ENCODE measurements at regions not wholly inside any gene's neighbourhood (a gene's known extent, or its start where the extent isn't known, plus 50 kb on each side); places are given as distances from the start of the nearest gene placed in this dataset.
"Not testable (repeated sequence)": the region's sequence is repeated elsewhere in the genome, so short reads cannot be mapped to it uniquely, and the experiment has no call there.

DNA sequence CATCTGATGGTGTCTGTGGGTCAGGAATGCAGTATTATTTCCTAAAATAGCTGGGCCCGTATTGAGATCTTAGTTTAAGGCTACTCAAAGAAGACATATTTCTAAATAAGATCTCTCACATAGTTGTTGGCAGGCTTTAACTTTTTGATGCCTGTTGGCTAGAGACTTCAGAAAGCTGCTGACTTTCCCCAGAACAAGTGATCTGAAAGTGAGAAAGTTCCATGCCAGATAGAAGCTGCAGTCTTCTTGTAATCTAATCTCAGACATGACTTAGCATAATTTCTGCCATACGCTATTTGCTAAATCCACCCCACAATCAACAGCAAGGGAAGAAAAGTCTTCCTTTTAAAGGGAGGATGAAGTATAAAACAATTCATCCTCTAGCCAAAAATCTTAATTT lies 867.1 kb downstream of the IGSF11 start:
- DNase-seq (ENCODE audit: low spot score), result no peak

DNA sequence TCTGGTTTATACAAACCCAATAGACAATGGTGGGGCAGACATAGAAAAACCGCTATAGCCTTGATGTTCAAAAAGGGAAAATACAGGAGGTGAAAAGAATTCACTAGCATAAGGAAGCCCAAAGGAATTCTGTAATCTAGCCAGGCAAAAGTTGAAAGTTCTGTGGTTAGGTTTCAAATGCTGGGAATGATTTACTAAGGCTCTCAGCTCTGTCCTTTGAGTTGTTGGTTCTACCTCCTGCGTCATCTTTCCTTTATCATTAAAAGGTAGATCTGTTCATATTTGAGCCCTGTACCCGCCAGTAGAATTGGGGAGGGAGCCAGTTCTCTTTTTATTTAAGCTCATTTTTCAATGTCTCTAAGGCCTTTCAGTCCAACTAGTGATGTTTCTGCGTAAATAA lies 866.5 kb downstream of the IGSF11 start:
- no peak for DNase-seq (ENCODE audit: low spot score)

DNA sequence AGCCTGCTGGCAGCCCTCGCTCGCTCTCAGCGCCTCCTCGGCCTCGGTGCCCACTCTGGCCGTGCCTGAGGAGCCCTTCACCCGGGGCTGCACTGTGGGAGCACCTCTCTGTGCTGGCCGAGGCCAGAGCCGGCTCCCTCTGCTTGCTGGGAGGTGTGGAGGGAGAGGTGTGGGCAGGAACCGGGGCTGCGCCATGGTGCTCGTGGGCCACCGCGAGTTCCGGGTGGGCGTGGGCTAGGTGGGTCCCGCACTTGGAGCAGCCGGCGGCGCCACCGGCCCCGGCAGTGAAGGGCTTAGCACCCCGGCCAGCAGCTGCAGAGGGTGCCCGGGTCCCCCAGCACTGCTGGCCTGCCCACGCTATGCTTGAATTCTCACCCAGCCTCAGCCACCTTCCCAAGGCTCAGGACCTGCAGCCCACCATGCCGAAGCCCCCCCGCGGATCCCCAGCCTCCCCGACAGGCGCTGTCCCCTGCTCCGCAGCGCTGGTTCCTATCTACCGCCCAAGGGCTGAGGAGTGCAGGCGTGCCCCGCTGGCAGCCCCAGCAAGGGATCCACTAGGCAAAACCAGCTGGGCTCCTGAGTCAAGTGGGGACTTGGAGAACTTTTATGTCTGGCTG lies 863.3 kb downstream of the IGSF11 start:
- no peak for DNase-seq (ENCODE audit: low spot score)

DNA sequence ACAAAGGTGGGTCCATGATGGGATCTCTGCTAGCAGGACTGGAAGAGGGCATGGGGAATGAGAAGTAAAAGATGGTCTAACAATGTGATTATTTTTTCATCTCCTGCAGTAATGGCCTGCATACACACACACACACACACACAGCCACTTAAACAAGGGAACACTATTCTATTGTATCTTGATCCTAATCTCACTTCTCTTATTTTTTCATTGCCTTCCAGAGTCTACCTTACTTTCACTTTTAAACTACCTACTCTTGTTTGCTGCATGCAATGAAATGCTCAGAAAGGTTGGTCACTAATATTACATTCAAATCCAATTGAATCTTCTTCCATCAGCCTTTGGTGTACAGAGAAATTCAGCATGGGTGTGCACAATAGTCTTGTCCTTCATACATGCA lies 853.8 kb downstream of the IGSF11 start:
- DNase-seq (ENCODE audit: low spot score), result no peak

DNA sequence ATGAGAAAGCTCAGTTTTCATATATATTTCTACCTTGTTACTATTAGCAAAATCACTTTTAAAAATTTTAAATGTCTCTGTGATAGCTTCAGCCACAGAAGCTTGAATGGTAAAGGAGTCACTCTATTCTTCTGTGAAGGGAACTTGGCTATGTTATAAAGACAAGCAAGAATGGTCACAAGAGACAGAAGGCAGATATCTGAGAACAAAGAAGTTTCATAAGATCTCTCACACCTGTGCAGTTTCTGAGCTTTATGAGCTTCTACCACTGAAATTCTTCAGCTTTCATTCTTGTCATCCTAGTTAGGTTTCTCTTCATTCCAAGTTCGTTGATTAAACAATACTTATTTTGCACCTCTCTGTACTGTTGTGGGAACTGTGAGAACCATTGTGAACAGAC lies 853.4 kb downstream of the IGSF11 start:
- DNase-seq (ENCODE audit: low spot score), result no peak

DNA sequence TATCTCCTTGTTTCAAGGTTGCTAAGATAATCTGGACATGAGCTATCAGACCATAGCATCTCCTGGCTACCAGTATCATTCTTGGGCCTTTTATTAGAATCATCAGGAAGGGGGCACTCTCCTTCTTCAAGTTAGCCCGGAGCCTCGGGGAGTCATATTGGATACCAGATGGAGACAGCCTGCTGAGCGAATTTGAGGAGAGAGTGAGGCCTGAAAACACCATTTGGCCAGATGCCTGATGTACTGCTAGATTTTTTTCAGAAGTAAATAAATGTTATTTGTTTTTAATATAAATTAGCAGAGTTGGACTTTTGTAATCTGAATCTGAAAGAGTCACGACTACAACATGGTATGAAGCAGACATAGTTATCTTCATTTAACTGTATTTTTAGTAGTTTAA lies 848.6 kb downstream of the IGSF11 start:
- no peak for DNase-seq (ENCODE audit: low spot score)

DNA sequence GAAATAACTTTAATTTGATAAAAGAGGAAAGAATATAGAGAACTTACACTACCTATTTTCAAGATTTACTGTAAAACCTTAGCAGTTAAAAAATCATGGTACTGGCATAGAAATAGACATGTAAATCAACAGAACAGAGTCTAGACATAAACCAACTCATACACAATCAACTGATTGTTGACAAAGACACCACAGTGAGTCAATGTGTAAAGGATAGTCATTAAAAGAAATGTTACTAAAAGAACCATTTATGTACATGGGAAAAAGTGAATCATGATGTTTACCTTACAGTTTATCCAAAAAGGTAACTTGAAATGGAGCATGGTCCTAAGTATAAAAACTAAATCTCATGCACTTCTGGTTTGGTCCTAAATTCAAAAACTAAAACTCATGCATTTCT lies 847.4 kb downstream of the IGSF11 start:
- DNase-seq (ENCODE audit: low spot score), result no peak

DNA sequence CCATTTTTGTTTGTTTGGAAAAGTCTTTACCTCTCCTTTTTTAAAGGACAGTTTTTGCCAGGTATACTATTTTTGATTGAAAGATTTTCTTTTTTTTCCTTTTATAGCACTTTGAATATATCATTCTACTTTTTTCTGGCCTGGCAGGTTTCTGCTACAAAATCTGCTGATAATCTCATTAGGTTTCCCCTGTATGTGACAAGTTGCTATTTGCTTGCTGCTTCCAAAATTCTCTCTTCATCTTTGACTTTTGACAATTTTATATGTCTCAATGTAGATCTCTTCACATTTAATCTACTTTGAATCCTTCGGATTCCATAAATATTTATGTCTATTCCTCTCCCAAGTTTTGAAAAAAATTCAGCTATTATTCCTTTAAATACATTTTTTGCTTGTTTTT lies 838.5 kb downstream of the IGSF11 start:
- DNase-seq (ENCODE audit: low spot score), result no peak

DNA sequence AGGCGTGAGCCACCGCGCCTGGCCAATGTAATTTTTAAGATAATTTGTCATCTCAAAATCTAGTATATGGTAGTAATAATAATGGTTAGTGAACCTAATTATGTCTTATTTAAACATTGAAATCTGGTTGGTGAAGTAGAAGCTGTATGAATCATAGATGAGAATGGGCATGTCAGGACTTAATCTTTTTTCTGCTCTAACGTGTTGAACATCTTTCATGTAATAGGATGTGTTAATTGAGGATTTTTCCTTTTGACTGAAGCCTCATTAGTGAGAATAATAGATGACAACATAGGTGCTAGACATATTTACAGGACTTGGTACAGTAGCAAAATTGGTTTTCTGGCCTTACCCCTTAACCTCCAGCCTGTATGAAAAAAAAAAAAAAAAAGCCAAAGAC lies 835.6 kb downstream of the IGSF11 start:
- DNase-seq (ENCODE audit: low spot score), result no peak

DNA sequence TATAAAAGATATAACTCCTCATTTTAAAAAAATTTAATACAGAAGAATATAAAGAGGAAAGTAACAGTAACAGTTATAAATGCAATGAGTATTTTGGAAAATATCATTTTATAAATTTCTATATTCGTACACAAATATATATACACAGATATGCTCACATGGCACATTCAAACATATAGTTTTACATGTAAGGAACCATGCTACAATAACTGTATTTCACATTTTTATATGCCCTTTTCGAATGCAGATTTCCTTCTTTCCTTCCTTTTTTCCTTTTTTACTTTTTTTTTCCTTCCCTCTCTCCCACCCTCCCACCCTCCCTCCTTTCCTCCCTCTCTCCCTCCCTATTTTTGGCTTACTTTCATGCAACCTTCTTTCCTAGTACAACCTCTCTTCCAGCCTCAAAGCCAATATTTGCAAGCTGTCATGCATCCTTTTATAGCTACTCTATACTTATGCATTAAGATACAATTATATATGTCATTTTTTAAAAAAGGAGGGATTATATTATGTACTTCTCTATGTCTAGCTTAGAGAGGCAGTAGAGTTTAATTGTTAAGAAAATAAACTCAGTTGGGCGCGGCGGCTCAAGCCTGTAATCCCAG lies 830.5 kb downstream of the IGSF11 start:
- DNase-seq (ENCODE audit: low spot score), result no peak

DNA sequence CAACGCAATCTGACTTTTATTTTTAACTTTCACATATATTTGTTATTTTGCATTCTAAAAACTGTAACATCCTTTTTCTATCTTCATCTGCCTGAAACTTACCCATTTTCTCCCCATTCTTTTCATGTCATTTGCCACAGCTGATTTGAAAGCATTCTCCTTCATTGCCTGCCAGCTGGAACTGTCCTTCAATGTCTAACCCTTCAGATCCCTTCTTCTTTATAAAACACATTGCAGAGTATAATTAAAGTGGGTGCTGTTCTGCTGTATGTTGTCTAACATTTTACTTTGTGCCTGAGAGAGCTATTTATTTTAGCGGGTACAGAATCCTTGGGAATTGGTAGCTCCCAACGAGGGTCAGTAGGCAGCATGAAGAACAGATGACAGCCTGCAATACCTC lies 827.4 kb downstream of the IGSF11 start:
- no peak for DNase-seq (ENCODE audit: low spot score)

DNA sequence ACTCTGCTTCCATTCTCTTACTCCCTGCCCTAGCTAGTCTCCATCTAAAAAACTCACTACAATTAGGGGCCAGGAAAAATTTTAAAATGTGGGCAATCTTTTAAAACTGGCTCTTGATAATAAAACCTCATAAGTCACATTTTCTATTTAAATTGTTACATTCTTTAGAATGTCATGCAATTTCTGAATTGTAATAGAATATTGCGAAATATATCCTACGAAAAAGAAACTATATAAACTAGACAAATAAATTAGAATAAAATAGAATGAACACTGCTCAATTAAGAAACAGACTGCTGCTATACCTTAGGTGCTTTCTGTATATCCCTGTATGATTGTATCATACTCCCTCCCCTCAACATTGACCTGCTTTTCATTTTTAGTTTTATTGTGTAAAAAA lies 826.0 kb downstream of the IGSF11 start:
- DNase-seq (ENCODE audit: low spot score), result no peak

DNA sequence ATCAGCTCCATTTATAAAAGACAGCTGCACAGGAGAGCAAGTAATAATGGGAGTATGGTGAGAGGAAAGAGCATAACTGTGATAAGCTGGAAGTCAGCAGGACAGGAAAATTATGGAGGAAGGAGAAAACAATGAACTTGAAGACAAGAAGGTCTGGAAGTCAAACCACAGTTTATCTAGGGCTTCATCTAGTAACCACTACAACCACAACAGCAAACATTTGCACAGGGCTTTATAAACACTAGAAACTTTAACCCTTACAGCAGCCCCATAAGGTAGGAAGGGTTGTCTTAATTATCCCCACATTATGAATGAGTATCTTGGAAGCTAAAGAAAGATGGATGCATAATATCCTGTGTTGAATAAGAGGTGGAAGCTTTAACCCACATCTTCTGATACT lies 820.8 kb downstream of the IGSF11 start:
- no peak for DNase-seq (ENCODE audit: low spot score)

DNA sequence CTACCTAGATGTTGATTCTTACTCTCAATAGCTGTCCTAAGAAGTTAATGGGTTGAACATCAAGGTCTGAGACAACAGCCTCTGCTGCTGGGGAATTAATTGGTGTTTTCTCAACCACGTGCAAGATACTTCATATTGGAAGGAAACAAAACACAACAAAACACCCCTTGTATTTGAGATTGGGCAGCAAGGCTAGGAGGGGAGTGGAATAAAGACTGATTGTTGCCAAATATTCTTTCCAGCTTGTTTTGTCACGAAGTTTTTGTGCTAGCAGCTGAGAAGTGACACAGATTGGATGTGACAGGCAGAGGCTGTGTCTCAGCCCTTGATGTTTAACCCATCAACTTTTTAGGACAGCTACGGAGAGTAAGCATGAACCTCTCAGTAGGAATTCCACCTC lies 808.4 kb downstream of the IGSF11 start:
- DNase-seq (ENCODE audit: low spot score), result no peak

DNA sequence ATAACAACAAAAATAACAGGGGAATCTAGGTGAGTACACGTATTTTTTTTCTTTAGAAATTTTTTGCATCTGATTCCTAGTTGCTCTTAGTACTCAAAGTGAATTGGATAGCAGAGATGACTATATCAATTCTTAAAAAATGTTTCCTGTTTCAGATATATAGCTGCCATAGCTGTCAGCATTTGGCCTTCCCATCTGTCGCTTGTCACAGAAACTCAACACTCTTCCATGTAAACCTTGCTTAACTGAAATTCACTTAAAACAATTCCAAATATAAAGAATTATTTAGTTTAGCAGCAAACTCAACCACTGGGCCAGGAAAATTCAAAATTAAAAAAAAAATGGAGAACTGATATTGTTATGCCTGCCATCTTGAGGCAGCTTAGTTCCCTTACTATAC lies 807.5 kb downstream of the IGSF11 start:
- no peak for DNase-seq (ENCODE audit: low spot score)

DNA sequence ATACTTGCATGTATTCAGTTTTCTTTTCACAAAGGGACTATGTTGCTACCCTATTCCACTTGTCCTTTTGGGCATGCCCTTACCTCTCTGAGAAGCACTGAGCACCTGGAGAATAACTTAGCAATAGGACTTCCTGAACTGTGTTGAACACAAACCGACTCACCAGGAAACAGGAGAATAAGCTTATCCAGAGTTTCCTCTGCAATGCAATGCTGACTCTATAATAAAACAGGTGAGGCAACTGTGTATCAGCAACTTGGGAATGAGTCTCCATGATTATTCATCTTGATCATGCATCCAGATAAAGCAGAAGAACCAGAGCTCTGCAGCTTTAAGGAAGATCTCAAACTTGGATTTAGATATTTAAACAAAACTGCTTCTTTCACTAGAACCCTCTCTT lies 806.5 kb downstream of the IGSF11 start:
- no peak for DNase-seq (ENCODE audit: low spot score)

DNA sequence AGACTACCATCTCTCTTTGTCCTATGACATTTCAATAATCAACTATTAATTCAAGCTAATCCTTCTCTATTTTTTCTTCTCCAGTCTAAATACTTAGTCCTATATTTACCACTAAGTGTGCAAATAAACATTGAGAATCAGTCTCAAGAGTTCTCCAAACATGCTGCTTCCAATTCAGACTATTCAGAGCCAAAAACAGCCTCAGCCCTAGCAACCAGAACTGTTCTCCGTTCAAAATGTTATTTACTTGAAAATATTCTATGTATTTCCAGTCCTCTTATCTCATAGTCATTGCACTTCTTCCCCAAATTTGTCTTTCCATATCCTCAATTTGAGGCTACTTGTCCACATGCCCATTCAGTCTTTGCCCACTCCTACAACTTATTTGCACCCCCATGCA lies 805.5 kb downstream of the IGSF11 start:
- no peak for DNase-seq (ENCODE audit: low spot score)

DNA sequence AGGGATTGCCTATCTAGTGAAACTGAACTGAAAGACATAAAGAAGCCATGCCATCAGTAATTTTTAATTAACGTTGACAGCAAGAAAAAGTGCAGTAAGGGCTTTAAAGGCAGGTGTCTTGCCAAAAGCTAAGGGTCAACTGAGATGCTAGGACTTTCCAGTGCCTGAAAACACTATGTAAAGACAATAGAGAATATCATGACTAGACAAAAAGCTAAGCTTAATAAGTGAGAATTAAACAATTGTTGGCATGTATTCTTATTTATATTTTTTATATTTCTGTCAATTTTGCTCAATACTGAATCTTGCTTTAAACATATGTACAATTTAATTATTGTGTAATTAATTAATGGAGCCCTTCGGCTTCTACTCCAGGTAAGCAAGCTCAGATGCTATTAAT lies 803.1 kb downstream of the IGSF11 start:
- no peak for DNase-seq (ENCODE audit: low spot score)

DNA sequence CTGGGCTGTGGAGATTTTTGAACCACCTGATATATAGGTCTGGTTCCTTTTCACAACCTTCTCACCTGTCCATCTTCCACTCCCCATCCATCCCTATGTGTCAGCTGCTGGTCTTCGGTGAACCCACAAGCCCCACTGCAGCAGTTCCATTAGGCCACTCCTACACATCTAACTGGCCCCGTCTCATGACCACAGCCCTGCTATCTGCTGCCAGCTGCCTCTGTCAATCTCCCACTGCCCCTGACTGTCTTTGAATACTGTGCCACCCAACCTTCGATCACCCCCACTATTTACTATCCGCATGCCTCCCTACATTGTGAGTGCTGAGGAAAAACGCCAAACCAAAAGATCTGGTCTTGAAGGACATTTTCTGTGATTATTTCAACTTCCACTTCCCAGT lies 795.4 kb downstream of the IGSF11 start:
- no peak for DNase-seq (ENCODE audit: low spot score)

DNA sequence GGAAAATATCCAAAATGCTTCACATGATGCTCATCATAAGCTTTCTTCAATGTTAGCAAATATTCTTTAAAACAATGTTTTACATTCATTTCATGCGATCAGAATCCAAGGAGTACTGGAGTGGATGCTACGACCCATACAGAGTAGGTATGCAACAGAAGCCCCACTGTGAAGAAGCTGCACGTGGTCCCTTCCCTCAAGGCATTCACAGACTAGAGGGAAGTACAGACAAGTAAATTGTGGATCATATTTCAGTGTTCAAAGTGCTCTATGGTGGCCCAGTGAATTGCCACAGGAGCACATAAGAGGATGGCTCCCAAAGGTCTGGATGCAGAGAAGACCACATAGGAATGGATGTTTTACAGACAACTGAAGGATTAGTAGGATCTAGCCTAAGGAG lies 789.9 kb downstream of the IGSF11 start:
- no peak for DNase-seq (ENCODE audit: low spot score)

DNA sequence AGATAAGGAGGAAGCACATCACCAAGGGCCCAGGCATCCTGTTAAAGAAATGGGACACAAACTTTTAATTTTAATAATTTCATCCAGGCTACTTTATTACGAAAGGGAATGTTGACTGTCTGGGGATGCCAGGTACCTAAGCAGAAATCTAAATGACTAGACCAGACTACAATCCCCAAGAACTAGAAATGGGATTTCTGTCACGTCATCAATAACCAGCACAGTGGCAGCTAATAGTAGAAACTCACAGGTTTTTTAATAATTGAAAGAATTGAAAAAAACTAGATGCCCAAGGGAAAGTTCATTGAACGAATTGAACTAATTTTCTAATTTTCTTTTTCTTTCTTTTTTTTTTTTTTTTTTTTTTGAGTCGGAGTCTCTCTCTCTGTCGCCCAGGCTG lies 789.3 kb downstream of the IGSF11 start:
- no peak for DNase-seq (ENCODE audit: low spot score)

DNA sequence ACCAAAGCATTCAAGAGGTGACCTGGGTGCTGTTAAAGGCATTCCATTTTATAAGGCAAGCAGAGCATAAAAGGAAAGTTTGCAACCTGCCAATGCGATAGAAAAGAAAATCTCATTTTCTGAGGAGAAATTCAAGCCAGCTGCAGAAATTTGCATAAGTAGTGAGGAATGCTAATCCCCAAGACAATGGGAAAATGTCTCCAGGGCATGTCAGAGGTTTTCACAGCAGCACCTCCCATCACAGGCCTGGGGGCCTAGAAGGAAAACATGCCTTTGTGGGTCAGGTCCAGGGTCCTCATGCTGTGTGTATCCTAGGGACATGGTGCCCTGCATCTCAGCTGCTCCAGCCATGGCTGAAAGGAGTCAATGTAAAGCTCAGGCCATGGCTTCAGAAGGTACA lies 775.8 kb downstream of the IGSF11 start:
- not testable (repeated sequence) for DNase-seq (ENCODE audit: low spot score)

DNA sequence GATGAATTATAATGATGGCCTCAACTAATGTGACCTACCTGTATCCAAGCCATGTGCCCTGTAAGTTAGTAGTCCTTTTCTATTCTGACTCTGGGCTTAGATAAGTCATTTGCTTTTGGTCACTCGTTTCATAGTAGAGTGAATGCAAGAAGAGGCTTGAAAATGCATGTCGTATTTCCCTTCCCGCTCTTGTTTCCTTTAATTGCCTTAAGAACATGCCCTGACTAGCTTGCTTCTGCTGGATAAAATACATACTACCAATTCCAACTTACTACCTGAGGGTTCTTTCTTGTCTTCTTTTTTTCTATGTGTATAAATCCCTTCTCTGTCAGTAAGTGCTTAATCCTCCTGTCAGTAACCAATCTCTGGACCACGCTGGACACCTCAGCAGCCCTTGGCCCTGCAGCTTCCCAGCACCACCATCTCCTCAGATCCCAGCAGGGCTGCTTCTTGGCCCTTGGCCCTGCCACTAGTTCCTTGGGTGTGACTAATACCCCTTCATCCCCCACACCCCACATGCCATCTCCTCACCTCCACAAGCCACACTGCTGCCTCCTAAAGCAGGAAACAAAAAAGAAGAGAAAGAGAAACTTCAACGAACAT lies 771.7 kb downstream of the IGSF11 start:
- no peak for DNase-seq (ENCODE audit: low spot score)

DNA sequence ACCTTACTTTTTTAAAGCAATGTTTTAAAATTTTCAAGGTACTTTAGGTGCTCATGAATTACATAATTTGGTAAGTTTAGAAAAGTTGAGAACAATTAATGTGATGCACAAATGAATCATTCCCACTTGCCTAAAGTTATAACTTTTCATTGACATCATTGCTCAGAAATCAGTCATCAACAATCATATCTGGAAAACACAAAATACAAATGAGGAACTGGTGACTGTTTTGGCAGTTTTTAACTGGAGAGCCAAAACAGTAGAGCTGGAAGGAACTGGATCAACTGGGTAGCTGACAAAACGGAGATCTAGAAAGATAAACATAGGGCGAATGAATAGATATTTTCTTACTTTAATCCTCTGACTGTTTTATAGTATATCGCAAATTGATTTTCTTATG lies 767.1 kb downstream of the IGSF11 start:
- no peak for DNase-seq (ENCODE audit: low spot score)

Data from iPS-NIHi11 (cell line).